Dermis blood vessel endothelial cell (primary cell): ENCODE measurements at regions not wholly inside any gene's neighbourhood (a gene's known extent, or its start where the extent isn't known, plus 50 kb on each side); places are given as distances from the start of the nearest gene placed in this dataset.
A peak's percentile ranks its signal among the peaks of the same experiment; 100 is the strongest.

Source experiments
- DNase-seq: peaks from one replicate; pipeline ENCODE4 v3.0.0; 2010

DNA sequence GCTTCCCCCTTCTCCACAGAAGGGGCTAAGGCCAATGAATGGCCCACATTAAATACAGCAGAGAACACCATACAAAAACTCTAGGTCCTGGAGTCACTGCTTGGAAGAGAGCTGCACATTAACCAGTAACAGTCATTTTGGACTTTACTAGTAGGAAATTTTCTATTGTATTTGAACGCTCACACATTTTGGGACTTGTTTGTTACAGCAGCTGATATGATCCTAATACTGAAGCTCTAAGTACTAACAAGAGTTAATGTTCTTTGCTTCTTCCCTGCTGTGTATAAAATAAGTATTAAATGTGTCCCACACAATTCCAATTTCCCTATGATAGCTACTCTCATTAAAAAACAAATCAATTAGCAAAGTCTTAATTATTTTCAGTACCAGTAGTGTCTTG lies 148.3 kb upstream of the IRX3 start:
- no peak for DNase-seq

DNA sequence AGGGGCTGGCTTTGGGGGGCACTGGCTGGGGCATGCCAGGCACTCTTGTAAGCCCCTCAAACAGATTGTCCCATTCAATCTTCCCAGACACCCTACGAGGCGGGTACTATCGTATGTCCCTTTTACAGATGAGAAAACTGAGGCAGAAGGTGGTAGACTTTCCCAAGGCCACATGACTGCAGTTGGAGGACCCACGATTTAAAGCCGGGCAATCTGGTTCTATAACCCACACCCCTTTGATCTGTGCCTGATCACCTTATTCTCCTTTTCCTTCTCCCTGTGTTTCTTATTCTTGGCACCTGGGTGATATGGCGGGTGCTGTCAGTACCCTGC lies 146.3 kb upstream of the IRX3 start:
- no peak for DNase-seq

DNA sequence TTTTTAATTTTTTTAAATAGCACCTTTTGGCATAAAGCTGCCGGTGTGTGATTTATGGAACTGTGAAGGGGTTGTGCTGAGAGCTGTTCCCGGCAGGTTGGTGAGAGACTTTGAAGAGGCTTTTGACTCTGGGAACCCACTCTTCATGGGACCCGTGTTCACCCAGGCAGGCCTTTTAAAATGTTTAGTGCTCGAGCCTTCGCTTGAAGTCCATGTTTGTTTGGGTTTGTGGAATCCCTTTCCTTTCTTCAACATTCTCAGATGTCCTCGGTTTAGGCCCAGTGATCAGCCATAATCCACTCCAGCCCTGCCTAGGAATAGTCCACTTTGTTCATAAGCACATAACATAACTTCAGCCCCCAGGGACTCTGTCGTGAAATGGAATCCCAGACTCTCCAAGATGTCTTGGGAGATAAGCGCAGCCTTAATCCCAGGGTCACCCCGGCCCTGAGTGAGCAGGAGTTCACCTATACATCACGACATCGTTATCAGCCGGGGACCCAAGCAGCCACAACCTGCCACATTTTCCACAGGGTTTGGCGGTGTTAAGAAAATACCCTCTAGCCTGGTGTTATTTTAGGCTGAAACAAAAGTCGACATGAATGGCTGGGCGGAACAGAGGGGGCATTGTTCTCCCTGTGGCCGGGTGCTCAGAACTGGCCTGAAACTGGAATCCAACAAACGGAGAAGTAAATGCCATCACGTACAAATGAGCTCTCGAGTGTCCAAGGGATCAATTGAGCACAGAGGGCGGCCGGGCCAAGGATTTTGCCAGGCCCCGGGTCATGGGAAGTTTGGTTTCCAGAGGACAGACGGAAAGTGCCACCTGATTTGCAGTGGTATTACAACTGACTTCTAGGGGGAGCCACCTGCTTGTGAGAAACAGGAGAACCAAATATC lies 145.7 kb upstream of the IRX3 start:
- DNase-seq, result no peak

DNA sequence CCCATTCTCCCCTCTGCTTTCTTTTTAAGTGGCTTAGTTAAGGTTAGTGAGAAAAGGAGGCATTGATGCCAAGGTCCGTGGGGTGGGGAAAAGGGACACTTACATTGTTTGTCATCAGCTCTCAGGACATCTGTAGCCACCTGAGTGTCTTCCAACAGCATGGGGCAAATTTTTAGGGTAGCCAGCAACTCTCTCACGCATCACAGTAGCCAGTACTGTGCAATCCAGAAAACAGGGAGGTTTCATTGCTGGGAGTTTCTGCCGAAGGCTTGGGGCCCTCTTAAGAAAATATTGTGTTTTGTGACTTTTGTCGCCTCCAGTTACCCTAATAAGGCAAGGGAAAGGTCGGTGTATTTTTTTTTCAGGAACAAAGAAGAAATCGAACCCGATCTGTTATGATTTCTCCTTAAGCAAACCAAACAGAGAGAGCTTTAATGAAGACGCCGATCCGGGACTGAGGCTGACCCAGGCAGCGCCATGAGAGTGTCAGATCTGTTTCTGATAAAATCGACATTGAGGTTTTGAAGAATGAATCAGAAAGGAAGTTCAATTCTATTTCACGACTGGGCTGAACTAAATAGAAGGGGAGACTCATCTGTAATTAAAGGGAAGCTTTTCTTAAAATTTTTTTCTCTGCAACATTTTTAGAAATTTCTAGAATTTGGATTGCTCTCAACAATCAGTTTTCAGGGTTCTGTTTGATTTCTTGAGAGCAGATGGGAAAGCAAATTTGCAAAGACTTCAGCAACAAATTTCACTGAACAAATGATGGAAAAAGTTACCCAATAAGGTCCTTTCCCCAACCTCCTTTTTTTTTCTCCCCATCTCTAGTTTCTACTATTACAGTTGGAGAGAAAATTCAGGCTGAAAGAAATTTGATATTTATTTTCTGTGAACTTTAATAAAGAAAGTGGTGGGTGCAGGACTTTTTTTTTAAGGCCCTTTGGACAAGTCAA lies 144.7 kb upstream of the IRX3 start:
- DNase-seq, result no peak

DNA sequence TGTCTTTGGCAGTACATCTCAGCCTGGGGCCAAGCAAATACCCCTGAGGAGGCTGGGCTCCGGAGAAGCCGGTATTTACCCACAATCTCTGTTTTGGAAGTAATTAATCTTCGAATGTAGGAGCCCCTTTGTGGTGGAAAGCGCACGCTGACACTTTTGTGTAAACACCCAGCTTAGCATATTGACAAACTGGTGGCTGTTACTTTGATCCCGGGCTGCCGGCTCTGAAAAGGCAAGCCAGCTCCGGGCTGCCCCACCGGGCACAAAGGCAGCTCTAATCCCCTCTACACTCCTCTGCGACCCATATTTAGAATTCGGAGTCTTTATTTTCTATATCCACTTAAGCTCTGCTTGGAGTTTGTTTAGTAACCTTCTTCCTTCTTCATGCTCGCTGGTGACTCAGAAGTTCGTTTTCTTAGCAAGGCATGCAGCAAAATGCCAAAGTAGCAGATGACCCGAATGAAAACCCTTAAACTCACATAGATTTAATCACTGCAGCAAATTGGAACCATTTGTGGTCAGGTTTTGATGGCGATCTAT lies 144.0 kb upstream of the IRX3 start:
- no peak for DNase-seq

GRCh38 chr16:54429029-54429428 lies 142.4 kb upstream of the IRX3 start:
- no peak for DNase-seq

GRCh38 chr16:54426553-54426849 lies 139.9 kb upstream of the IRX3 start:
- no peak for DNase-seq

DNA sequence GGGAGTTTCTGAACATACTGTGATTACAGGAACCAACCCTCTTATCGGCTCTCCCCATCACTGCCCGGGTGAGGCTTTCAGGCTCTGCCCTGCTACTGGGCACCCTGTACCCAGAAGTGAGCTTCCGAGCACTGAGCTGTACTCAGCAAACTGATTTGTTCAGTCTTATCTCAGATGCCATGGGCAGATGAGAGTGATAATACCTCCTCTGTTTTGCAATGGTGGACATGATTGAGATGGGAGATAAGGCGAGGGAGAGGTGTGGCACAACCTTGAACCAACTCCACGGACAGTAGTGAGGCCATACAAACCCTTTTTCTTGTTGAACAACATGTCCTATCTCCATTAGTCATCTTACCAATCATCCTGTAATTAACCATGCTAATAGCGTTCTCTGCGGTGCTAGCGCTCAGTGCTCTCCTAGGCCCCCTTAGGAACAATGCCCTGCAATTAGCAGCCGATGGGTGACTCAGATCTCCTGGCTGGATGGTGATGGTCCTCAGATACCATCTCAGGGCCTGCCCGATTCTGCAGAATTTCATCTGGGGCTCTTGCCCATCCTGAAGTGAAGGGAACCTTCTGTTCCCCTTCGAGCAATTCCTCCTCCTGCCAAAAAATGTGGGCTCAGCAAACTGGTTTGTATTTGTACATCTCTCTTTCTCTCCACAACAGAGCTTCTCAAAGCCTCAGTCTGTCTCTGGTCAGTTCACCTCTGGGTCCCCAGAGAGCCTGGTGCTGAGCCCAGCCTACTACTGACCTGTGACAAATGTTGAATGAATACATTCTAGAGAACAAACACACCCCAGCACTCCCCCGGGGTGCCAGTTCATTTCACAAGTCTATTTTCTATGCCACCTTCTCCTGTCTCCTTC lies 139.3 kb upstream of the IRX3 start:
- DNase-seq, result no peak

DNA sequence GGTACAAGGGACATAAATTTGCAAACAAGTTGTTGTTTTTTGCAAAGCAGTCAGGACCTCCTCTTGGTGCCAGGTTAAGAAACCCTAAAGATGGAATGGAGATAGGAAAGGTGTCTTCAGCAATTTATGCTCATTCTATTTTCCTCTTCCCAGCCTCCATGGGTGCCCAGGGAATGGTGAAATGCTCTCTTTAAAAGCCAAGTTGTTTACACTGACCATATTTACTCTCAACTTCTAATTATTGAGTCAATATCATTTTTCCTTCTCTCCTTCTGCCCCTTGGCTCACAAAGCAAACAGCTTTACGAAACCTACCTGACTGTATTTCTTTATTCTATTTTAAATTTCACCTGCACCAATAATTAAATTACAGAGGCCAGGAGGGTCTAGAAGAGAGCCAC lies 138.5 kb upstream of the IRX3 start:
- DNase-seq, result no peak

DNA sequence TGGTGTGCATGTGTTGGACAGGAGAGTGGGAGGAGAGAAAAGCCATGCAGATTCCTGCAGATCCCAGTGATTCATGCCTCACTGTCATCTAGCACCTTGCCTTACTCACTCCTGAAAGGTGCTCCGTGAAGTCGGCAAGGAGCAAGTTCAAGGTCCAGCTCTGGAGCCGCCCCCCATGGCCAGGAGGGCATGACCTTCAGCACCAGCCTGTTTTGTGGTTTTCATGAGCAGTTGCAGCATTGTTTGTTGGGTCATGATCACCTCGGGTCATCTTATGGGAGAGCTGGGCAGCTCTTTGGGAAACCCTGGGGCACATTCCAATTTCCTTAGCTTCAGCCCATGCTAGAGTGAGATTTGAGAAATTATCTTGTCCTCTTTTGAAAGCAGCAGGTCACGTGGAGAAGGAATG lies 137.5 kb upstream of the IRX3 start:
- DNase-seq, result no peak

DNA sequence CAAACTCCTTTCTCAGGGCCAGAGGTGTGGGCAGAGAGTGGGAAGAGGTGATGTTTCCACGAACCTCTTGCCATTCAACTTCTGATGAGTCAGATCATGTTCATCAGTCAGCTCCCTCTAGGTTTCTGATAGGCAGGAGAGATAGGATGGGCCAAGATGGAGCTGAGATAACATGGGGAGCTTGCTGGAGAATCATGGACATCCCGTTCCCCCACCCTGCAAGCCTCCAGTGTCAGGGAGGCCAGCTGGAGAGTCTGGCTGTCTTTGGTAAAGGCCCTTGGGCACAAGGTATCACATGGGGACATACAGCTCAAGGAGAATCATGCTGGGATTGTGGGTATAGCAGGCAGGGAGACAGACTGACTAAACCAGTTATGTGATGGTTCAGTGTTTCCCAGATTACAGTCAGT lies 136.0 kb upstream of the IRX3 start:
- DNase-seq, result no peak

DNA sequence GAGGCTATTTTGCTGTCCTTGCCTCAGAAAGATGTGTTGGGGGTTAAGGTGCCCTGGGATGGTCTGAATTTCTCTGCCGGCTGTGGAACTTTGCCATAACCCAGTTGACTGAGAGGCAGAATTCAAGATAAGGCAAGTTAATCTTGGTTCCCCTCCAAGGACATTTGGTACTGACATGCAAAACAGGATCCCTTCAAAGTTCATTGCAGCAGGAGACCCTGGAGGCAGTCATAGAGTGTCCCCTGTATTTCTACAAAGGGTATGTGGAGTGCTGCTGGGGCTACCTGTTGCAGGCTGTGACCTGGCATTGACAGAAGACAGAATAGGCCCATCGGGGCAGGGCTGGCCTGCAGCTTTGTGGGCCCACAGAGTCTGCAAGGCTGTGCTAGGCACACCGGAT lies 135.6 kb upstream of the IRX3 start:
- no peak for DNase-seq

- no peak for DNase-seq
Measured at GRCh38 chr16:54421220-54421619, 134.6 kb upstream of the IRX3 start.

DNA sequence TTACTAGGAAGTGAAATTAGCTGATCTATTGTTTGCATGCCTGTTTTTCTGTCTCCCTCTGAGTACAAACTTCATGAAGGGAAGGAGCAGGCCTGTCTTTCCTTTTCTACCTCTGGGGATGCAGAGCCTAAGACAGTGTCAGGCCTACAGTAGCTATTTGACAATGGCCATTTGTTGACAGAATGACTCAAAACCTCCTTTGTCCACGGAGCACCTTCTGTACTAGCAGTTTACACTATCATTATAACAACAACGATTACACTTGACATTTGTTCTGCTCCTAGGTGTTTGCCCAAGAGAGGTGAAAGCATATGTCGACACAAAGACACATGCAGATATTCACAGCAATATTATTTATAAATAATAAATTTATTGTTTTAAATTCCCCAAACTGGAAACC lies 132.3 kb upstream of the IRX3 start:
- no peak for DNase-seq

DNA sequence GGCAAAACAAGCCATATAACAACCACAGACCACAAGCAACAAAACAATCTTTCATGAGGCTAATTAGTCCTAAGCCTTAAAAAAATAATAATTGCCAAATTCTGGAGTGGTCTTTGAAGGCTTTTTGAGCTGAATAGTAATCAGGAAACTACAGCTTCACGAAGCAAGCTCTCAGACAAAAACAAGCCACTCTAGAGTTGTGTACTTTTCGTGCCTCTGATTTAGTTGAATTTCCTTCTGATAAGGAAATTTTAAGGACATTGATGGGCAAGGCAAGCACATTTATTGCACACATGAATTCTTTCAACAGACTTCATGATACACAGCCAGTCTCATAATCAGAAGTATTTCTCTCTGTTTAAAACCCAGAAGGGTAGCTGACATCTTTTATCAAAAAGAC lies 130.8 kb upstream of the IRX3 start:
- DNase-seq, result no peak

DNA sequence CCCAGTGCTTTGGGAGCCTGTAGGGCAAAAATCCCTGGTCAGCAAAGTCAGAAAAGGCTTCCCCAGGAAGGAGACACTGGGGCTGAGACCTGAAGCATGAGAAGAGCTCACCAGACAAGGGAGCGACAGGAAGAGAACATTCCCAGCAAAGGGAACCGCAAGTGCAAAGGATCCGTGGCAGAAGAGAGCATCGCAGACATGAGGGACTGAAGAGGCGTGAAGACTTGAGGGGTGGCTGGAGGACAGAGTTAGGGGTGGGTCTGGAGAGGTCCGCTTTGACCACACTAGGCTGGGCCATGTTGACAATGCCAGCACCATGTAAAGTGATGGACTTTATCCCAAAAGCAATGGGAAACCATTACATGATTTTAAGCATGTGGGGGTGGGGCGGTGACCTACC lies 128.1 kb upstream of the IRX3 start:
- DNase-seq, result no peak

DNA sequence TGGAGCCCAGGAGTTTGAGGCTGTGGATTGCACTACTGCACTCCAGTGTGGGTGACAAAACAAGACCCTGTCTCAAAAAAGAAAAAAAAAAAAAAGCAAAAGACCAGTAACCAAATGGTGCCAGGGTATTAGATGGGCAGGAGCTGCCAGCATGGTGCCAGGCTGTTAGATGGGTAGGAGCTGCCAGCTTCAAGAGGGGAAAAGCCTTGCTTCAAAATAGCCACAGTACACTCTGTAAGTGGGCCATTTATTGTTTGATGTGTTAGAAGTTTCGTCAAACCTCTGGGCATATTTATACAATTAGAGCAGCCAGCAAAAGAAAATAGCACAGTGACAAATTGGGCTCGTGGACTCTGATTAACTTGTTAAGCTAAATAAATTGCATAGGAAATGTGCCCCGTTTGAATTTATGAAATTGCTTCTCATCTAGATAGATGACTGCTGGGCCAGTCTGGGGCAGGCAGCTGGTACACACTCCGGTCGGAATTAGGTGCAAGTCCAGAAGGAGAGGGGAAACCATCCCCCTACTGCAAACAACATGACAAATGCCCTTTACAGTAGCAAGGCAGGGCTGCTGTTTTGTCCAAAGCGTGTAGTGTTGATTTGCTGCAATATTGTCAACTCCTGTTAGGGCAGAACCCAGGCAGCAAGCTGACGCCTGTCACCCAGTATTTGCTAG lies 126.3 kb upstream of the IRX3 start:
- DNase-seq, result no peak

DNA sequence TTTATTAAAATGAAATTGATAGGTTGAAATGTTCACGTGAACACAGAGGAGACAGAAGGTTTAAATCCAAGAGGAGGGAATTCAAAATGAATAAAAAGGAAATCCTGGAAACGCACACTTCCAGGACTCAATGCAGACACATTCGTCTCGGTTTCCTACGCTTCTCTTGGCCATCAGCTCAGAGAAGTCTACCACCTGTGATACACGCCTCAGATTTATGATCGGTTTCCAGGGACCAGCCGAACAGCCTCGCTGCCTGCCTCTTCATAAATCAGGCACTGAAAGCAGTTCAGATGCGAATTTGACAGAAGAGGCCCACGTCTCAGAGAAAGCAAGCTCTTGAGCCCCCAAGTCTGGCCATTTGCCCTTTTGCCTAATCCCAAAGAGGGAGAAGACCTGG lies 125.5 kb upstream of the IRX3 start:
- no peak for DNase-seq

DNA sequence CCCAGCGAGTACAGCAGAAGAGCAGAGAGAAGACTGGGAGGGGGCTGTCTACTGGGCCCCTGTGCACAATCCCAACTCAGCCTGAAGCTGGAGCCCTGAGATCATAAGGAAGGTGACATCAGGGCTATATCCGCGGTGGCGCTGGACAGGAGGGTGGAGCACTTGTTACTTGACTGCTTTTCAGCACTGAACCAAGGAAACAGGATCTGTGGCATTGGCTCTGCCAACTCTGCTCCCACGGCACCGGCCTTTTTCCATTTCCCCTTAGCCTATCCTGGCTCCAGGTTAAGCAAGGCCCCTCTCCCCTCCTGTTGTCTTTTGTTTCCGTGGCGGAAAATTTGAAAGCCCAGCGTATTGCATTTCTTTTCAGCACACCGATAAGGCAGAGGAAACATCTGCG lies 125.0 kb upstream of the IRX3 start:
- peak; percentile 2 for DNase-seq

- DNase-seq, result no peak
Measured at GRCh38 chr16:54409982-54410381, 123.4 kb upstream of the IRX3 start.

GRCh38 chr16:54407596-54407995 lies 121.0 kb upstream of the IRX3 start:
- no peak for DNase-seq

GRCh38 chr16:54405478-54405877 lies 118.9 kb upstream of the IRX3 start:
- DNase-seq, result no peak
